ENCODE measurements at regions not wholly inside any gene's neighbourhood (a gene's known extent, or its start where the extent isn't known, plus 50 kb on each side); places are given as distances from the start of the nearest gene placed in this dataset.

DNA sequence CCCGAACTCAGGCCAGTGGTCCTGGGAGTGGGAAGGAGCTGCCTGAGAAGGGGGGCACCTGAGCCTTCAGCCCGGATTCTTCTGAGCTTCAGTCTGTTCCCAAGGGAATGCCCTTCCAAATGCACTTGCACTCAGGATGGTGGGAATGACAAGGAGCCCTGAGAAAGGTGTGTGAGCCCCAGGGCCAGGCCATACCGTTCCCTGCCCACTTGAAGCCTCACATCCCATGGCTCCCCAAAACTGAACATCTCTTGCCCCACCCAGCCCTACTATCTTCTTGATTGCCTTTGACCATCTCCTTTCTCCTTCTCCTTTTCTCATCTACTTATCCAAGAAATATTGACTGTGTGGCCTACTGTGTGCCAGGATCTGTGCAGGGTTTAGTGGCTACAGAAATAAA lies 84.4 kb upstream of the HSPA9 start:
- Mint-ChIP-seq H3K4me3 (no peak overlapping the region), H3K4me1 (peaks cover 59% of the 10 kb centered on the region), H3K36me3 (ENCODE audit: low read depth) (no peaks in the 10 kb centered on the region), H3K27ac (no peak overlapping the region), H3K27me3 (ENCODE audit: low read depth, poor library complexity) (peaks cover 5% of the 10 kb centered on the region), H3K9me3 (no peaks in the 10 kb centered on the region)
- TF ChIP-seq, protein P1, sequence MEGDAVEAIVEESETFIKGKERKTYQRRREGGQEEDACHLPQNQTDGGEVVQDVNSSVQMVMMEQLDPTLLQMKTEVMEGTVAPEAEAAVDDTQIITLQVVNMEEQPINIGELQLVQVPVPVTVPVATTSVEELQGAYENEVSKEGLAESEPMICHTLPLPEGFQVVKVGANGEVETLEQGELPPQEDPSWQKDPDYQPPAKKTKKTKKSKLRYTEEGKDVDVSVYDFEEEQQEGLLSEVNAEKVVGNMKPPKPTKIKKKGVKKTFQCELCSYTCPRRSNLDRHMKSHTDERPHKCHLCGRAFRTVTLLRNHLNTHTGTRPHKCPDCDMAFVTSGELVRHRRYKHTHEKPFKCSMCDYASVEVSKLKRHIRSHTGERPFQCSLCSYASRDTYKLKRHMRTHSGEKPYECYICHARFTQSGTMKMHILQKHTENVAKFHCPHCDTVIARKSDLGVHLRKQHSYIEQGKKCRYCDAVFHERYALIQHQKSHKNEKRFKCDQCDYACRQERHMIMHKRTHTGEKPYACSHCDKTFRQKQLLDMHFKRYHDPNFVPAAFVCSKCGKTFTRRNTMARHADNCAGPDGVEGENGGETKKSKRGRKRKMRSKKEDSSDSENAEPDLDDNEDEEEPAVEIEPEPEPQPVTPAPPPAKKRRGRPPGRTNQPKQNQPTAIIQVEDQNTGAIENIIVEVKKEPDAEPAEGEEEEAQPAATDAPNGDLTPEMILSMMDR (IDR thresholded peaks at IDR 0.05) = no peak
- DNase-seq = no peak

DNA sequence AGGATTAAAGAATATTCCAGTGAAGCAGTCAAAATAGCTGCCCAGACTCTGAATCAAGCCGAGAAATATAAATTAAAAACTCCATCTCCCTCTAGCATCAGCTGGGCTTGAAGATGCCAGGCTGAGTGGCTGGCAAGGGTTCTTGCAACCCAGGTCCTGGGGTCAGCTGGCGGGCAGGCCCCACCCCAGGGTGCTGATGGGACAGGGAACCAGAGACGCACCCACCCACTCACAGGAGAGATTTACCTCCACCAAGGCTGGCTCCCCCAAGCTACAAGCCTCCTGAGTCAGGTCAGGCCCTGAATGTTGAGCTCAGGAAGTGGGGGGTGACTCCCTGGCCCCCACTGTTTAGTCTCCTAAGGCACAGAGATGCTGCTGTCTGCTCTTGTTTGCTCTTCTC lies 83.9 kb upstream of the HSPA9 start:
- TF ChIP-seq, protein P1 (IDR thresholded peaks at IDR 0.05) = no peak
- H3K4me3 Mint-ChIP-seq = no peak overlapping the region
- no peak for DNase-seq
- H3K4me1 Mint-ChIP-seq = peaks cover 59% of the 10 kb centered on the region
- H3K27me3 Mint-ChIP-seq (ENCODE audit: low read depth, poor library complexity) = peaks cover 5% of the 10 kb centered on the region
- H3K27ac Mint-ChIP-seq = no peak overlapping the region
- H3K9me3 Mint-ChIP-seq = no peaks in the 10 kb centered on the region
- H3K36me3 Mint-ChIP-seq (ENCODE audit: low read depth) = no peaks in the 10 kb centered on the region

DNA sequence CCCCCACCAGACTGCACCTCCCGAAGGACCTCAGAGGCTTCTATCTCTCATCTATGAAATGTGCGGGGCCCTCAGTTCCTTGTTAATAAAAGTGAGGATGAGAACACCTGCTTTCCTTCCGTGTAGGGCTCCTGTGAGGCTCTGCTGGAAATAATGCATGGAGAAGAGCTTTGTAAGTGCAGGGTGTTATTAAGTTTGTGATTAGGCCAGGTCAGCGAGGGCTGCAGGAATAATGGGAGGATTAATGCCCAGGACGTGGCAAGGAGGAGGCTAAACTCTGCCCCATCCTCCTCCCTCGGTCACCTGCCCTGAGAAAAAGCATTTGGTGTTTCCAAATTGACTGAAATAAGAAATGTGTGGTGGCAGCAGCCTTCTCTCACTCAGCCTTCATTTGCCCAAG lies 83.5 kb upstream of the HSPA9 start:
- TF ChIP-seq, protein P1 (IDR thresholded peaks at IDR 0.05) = no peak
- Mint-ChIP-seq H3K4me3 (no peak overlapping the region), H3K27ac (no peak overlapping the region)

DNA sequence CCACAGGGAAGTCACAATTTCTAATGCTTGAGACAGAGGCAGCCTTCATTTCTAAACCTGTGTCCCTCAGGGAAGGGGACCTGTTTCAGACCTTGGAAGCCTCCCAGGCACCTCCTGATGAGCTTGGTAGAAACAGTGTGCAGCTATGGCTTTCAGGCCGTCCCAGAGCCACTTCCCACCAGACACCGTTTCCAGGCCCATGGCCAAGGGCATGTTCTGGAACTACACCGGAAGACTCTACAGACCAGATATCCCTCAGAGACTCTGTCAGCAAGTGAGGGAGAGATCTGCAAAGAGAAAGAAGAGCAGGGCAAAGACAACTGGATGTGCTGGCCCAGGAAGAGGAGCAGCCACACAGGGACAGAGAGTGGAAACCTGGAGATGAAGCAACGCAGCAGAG lies 82.2 kb upstream of the HSPA9 start:
- H3K27me3 Mint-ChIP-seq (ENCODE audit: low read depth, poor library complexity) = peaks cover 5% of the 10 kb centered on the region
- no peak overlapping the region for H3K27ac Mint-ChIP-seq
- TF ChIP-seq, protein P1 (IDR thresholded peaks at IDR 0.05) = no peak
- DNase-seq = no peak
- H3K4me1 Mint-ChIP-seq = peaks cover 61% of the 10 kb centered on the region
- no peaks in the 10 kb centered on the region for H3K9me3 Mint-ChIP-seq
- no peak overlapping the region for H3K4me3 Mint-ChIP-seq
- no peaks in the 10 kb centered on the region for H3K36me3 Mint-ChIP-seq (ENCODE audit: low read depth)

More for the DNA sequence above, 83.5 kb upstream of the HSPA9 start:
- DNase-seq = no peak
- H3K27me3 Mint-ChIP-seq (ENCODE audit: low read depth, poor library complexity) = peaks cover 5% of the 10 kb centered on the region
- no peaks in the 10 kb centered on the region for H3K36me3 Mint-ChIP-seq (ENCODE audit: low read depth)
- peaks cover 60% of the 10 kb centered on the region for H3K4me1 Mint-ChIP-seq
- no peaks in the 10 kb centered on the region for H3K9me3 Mint-ChIP-seq

DNA sequence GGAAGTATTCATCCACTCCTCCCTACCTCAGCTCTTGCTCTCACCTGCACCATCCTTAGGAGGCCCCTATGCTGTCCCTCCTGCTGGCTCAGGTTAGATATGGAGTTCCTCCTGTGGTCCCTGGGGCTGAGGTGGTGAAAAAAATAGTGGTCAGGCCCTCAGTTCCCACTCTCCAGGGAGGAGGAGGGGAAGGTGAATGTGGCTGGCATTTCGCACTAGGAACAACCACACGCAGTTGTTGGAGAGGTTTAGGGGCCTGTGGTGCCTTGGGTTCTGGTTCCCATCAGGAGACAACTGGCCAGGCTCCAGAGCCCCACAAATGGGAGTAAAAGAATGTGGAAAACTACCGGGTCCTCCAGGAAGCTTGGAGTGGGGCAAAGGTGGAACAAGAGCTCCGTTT lies 81.7 kb upstream of the HSPA9 start:
- H3K36me3 Mint-ChIP-seq (ENCODE audit: low read depth) = no peaks in the 10 kb centered on the region
- no peak for DNase-seq
- H3K27me3 Mint-ChIP-seq (ENCODE audit: low read depth, poor library complexity) = peaks cover 5% of the 10 kb centered on the region
- TF ChIP-seq, protein P1 (IDR thresholded peaks at IDR 0.05) = no peak
- no peak overlapping the region for H3K27ac Mint-ChIP-seq
- no peak overlapping the region for H3K4me3 Mint-ChIP-seq
- H3K9me3 Mint-ChIP-seq = no peaks in the 10 kb centered on the region
- peaks cover 64% of the 10 kb centered on the region for H3K4me1 Mint-ChIP-seq

DNA sequence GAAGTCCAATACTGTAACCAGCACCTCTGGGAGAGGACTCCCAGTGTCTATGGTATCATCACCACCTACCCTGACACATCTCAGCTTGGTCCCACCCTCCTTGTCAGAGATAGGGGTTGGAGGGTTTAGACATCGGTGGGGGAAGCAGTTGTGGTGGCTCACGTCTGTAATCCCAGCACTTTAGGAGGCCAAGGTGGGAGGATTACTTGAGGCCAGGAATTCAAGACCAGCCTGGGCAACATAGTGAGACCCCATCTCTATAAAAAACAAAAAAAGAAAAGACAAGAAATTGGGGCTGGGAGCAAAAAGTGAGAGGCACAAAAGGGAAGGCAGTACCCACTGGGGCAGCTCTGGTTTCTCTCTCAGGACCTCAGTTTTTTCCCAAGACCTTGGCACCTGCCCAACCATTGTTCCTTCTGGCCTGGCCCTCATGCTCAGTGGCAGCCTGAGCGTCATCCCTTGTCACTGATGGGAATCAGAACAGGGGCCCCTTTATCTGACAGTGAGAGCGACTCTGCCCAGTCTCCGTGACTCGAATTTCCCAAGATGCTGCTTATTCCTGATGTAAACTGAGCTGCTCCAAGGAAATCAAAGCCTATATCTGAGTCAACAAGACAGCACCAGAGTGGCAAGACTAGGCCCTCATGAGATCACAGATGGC lies 80.5 kb upstream of the HSPA9 start:
- TF ChIP-seq, protein P1 (IDR thresholded peaks at IDR 0.05) = no peak
- H3K9me3 Mint-ChIP-seq = no peaks in the 10 kb centered on the region
- DNase-seq = no peak
- no peak overlapping the region for H3K27ac Mint-ChIP-seq
- no peaks in the 10 kb centered on the region for H3K27me3 Mint-ChIP-seq (ENCODE audit: low read depth, poor library complexity)
- H3K36me3 Mint-ChIP-seq (ENCODE audit: low read depth) = no peaks in the 10 kb centered on the region
- H3K4me1 Mint-ChIP-seq = peaks cover 73% of the 10 kb centered on the region
- H3K4me3 Mint-ChIP-seq = no peak overlapping the region

Measured in nephron progenitor cell (in vitro differentiated cells).